ENCODE measurements at regions not wholly inside any gene's neighbourhood (a gene's known extent, or its start where the extent isn't known, plus 50 kb on each side); places are given as distances from the start of the nearest gene placed in this dataset.
"Not testable (repeated sequence)": the region's sequence is repeated elsewhere in the genome, so short reads cannot be mapped to it uniquely, and the experiment has no call there.

DNA sequence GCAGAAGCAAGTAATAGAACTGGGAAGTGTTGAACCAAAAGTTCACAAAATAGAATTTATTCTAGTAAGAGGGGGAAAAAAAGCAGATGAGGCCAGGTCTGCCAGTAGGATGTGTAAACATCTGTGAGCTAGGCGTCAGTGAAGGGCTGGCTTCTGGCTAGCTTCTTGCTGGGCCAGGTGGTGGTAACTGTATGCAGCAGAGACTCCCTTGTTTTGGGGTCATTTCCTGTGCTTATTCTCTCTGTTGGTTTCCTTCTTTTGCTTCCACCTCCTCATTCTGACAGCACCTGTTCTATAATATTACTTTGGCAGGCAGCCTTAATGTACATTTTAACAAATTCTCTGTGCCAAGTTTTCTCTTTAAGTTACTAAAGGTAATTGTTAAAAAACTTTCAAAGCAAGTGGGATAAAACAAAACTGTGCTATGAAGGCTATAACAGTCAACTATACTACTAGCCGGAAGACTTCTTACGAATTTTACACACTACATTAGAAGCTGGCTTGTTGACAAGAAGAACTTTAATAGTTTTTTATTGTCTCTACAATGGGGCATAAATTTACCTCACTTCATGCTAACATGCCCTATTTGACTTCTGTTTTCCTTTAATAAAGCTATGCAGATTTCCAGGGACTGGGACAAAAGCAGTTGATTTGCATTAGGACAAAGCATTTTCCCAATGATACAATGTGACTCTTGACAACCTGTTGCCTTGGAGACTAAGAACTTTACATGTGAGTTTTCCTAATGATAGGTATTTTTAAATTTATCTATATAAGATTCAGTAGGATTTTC, 318.8 kb upstream of the NAALADL2 start:
- no peak for DNase-seq (ENCODE audit: low read depth in 2 of 2)

DNA sequence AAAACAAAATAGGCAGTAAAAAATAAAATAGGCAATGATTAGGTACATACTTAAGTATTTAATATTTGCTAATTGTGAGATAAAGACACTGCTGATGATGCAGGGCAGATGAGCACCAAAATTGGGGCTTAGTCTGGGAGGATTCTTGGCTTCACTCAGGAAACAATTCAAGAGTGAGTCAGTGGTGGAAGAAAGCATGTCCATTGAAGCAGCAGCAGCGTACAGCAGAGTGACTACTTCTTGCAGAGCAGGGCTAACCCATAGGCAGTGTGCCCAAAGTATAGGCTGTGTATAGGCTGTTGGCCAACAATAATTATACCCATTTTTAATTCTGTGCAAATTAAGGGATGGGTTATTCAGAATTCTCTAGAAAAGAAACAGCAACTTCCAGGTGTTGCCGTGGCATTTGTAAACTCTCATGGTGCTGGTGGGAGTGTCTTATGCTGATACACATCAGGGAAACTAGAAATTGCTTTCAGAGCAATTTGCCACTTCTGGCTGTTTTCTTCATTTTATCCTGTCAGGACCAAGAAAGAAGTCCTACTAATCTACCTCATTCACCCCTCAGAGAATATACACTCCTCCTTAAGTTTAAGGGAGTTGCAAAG, 317.3 kb upstream of the NAALADL2 start:
- peak in 1 of 2 experiments; percentile 3 for DNase-seq (ENCODE audit: low read depth in 2 of 2)

DNA sequence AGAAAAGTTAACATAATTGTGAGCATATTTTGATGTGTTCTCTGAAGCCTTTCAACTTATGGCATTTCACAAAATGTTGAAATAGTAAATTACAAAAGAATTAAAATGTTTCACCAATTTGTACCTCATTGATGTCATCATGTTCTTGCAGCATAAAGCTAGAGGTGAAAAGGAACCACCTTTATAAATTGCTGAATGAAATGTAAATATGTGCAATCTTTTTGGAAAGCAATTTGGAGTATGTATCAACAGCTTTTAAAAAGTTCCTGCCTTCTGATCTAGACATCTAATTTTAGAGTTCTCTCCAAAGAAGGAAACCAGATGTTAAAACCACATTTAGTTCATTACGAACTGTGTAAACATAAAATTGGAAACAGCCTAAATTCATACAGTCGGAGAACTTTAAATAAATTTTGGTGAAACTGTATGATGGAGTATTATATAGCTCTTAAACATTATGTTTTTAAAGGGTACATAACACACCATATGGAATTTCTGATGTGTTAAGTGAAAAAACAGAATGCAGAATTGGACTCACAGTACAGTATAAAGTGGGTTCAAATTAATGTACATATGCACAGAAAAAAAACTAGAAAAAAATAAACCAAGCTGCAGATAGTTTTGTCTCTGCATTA, 311.2 kb upstream of the NAALADL2 start:
- DNase-seq (ENCODE audit: low read depth in 2 of 2) = peak in 1 of 2 experiments; percentile 12

DNA sequence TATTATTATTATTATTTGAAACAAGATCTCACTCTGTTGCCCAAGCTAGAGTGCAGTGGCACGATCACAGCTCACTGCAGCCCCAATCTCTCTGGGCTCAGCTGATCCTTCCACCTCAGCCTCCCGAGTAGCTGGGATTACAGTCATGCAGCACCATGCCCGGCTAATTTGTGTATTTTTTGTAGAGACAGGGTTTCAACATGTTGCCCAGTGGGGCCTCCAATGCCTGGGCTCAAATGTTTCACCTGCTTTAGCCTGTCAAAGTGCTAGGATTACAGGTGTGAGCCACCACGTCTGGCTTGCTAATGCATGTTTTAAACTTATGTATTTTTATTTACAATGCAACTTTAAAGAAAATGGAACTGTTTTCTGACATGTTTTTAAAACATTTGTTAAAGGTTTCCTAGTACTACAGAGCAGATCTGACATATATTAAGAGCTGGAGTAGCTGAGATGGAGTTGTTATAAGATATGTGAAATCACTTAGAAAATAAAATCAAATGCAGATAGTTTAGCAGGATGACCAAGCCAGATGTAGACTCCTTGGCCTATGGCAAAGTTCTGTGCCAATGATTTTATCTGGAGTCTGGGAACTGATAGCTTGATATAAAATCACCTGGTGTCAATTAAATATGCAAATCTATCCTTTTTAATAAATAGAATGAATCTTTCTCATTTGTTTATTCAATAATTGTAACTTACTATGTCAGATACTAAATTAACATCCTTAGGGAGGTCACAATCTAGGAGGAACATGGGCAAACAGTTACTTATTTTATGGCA, 310.1 kb upstream of the NAALADL2 start:
- no peak for DNase-seq (ENCODE audit: low read depth in 2 of 2)

DNA sequence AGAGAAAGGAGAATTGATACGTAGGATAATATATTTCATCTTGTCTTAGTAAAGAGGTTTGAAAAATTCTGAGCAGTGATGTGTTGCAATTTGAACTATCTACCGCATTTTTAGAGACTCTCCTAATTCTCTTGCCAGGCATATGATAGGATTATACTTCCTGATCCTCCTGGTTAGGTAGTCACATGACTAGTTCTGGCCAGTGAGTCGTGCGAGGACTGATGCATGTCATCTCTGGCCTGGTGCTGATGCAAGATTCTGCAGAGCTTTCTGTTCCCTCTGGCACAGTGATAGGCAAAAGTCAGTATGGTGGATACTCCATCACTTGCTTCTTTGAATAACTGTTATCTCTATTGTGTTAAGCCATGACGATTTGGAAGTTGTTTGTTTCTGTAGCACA, 277.6 kb upstream of the NAALADL2 start:
- no peak for DNase-seq (ENCODE audit: low read depth in 2 of 2)

DNA sequence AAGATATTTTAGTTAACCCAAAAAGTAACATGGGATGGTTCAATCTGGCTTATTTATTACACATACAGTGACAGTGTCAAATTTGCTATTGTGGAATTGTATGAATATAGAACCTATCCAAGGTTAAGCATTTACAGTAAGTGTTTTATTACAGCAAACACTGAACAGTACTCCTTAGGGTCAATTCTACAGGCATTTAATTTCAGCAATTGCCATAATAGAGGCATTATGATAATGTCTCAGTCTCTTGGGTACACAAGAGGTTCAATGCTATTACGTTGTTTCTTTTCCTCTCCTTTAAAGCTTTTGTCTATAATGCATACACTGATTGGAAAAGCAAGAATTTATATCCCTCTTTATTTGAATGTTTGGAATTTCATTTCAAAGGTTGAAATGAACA, 275.7 kb upstream of the NAALADL2 start:
- no peak for DNase-seq (ENCODE audit: low read depth in 2 of 2)

DNA sequence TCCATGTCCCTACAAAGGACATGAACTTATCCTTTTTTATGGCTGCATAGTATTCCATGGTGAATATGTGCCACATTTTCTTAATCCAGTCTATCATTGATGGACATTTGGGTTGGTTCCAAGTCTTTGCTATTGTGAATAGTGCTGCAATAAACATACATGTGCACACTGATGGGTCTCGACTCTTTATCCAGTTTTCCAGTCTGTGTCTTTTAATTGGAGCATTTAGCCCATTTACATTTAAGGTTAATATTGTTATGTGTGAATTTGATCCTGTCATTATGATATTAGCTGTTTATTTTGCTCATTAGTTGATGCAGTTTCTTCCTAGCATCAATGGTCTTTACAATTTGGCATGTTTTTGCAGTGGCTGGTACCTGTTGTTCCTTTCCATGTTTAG, 272.0 kb upstream of the NAALADL2 start:
- not testable (repeated sequence) for DNase-seq (ENCODE audit: low read depth in 2 of 2)

DNA sequence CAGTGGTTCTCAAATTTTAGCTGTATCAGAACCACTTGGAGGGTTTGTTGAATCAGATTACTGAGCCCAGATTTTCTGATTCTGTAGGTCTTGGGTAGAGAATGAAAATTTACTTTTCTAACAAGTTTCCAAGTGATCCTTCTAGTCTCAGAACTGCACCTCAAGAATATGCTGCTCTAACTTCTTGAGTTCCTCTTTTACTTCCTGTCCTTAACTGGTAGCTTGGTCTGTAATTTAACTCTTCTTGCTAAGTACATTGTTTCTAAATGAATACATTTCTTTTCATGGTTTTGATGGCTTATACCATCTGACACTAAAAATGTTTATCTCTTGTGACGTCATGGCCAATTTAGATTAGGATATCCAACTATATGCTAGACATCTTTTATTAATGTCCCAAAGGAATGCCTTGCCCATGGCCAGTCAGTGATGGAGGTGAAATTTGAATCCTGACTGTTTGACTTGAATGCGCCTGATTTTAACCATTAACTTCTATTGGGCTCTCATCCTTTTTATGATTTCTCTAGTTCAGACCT, 262.6 kb upstream of the NAALADL2 start:
- DNase-seq (ENCODE audit: low read depth in 2 of 2) = no peak

DNA sequence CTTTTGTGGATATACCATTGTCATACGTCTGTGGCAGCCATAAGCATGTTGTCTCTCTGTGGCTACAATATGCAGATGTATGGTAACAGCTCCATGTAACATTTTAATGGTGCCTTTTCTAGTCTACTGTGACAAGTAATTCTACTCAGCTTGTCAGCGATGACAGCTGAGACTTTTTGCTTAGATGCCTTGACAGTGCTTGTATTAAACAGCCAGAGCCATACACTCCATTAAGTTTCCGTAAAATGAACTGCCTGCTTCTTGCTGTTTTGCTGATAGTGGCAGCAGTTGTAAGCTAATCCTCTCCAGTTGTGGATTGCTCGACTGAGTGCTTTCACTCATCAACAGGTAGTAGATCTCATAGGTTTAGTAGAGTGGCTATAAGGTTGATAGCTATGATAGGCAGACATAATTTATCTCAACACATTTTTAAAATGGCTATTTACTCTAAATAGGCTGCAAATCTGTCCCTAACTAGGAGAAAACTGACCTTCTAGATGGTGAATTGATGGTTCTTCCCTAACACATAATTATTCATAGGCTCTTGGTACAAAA, 260.2 kb upstream of the NAALADL2 start:
- no peak for DNase-seq (ENCODE audit: low read depth in 2 of 2)

DNA sequence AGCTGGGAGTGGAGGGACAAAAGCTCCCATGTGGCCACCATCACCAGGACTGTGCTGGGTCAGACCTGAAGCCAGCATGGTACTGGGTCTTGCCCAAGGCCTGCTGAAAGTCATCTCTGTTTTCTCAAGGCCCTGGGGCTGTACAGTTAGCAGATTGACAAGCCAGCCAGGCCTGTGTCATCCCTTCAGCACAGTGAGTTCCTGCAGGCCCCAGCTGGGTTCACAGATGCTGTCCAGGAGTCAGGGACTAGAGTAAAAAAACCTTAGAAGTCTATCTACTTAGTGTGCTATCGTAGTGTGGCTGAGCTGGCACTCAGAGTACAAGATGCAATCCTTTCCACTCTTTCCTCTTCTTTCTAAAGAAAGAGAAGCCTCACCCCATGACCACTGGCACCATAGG, 246.0 kb upstream of the NAALADL2 start:
- no peak for DNase-seq (ENCODE audit: low read depth in 2 of 2)

DNA sequence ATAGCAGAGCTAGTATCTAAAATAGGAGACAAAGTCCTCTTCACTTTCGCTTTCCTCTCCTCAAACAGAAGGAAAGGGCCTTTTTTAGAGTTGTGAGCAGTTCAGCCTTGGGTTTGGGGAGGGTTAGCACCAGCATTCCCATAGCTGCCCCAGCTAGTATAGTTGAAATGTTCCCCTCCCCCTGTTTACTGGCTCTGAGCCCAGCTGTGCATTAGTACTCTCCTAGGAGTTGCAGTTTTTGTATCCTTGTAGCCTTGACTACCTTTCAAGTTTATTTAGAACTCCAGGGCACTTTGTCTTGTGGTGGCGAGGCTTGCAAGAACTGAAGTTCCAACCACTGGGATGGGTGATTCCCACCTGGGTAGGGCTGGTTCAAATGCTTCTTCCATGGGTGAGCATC, 245.1 kb upstream of the NAALADL2 start:
- DNase-seq (ENCODE audit: low read depth in 2 of 2) = no peak

DNA sequence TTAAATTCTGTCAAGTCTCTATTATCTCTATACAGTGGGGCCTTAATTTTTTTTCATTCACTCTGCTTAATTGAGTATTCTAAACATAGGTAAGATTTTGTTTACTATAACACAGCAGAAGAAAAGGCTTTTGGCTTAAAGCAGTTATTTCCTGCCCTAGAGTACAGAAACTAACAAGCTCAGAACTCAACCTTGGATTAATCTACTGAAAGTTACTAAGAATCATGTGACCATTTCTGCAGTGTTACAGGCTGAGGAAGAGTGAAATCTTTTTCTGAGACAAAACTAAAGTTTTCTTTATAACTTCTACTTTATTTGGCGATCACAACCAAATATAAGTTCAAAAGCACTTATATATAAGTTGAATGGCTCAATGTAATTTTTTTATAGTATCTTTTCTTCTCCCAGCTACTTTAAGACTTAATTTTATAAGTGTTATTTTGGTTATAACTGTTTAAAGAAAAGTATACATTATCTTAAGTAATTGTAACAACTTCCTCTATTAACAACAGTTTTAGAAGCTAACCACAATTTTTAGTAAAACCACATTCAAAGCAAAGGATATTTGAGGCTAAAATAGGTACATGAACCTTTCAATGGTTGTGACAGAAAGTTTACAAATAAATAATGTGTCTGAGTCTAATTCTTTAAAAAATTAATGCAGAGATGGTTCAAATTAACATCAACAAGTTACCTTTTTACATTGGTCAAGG, 240.6 kb upstream of the NAALADL2 start:
- no peak for DNase-seq (ENCODE audit: low read depth in 2 of 2)

DNA sequence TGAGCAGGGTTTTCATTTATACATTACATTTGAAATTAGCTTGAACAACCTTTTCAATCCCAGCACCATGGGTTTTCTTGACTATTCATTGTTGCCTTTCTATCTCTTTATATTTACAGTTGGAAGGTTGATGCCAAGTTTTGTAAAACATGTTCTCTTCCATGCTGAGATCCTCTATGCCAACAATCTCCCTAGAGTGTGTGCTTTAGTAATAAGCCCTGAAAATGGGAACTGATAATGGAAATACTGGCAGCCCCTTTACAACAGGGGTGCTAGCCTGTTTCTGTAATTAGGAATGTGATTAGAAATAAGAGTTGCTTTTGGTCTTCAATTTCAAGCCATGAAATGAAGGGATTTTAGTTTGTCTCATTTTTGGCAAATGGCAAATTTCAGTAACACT, 239.9 kb upstream of the NAALADL2 start:
- DNase-seq (ENCODE audit: low read depth in 2 of 2) = no peak

DNA sequence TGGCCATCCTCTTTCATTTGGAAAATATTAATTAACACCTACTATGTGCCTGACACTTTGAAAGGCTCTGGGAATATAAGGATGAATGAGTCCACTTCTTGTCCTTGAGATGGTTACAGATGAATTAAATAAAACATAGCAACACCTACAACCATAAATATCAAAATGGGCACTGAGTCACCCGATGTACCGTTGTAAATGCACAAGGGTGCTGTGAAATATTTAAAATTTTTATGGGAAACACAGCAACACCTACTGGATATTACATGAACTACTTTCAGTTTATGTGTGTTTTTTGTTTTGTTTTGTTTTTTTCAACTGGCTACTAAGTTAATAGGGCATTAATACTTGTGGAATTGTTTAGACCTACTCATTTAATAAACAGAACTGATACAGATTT, 239.0 kb upstream of the NAALADL2 start:
- DNase-seq (ENCODE audit: low read depth in 2 of 2) = no peak

DNA sequence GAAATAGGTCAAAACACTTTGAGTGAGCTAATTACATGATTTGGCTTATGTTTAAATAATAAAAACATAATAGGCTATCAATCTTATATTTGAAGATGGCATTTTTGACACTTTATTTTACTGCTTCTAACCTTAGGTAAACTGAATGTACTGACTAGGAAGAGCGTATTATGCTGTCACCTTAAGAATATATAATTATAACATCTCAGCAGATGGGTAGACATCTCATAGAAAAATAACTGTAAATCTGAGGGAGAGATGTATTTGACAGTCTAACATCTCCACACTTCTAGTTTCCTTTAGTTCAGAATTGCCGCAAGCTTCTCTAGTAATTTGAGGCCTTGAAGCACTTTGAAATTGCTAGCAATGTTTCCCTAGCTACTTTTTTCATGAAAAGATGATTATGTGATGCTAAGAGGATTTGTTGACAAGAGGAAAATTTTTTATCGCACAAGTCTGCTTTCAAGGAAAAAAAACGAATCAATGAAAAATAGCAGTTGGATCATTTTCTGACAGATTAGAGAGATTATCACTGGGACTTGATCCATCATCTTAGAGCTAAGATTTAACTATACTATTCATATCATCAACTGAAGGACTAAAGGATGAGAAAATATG, 238.2 kb upstream of the NAALADL2 start:
- no peak for DNase-seq (ENCODE audit: low read depth in 2 of 2)

DNA sequence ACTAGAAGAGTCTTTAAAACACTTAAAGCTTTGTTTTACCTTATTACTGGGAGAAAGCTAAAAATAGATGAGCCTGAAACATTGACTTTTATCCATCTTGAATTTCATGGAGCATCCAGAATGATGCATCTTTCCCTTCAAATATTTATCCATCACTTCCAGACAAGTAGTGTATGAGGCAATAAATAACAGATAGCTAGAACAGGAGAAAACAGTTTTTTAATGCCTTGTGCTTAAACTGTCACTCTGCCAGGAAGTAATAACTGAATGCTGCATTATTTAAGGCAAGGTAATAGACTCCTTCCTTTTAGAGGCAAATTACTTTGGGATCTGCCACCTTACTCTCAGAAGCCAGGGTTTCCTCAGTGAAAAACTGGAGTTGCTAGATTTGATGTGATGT, 225.8 kb upstream of the NAALADL2 start:
- DNase-seq (ENCODE audit: low read depth in 2 of 2) = no peak

DNA sequence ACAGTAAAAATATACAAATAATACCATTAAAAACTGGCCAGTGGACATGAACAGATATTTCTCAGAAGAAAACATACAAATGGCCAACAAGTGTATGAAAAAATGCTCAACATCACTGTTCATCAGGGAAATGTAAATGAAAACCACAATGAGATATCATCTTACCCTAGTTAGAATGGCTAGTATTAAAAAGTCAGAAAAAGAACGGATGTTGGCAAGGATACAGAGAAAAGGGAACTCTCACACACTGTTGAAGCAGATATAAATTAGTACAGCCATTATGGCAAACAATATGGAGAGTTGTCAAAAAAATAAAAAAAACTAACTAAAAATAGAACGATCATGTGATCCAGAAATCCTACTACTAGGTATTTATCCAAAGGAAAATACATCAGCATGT, 222.7 kb upstream of the NAALADL2 start:
- no peak for DNase-seq (ENCODE audit: low read depth in 2 of 2)

DNA sequence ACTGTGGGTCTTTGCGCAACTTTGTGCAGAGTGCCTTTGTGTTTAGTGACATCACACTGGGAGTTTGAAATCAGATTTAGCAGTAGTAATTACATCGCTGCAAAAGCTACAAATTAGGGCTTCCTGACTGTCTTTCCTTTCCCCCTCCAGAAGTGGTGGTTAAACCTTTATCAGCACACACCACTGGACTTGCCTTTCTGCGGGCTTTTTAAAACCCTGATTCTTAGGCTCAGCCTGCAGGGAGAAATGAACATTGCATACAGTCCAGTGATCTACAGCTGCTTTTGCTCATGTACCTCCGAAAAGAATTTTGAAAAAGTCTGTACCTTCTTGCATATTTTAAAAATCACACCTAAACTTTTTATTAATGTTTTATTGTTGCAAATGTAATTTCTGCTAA, 219.7 kb upstream of the NAALADL2 start:
- DNase-seq (ENCODE audit: low read depth in 2 of 2) = no peak

DNA sequence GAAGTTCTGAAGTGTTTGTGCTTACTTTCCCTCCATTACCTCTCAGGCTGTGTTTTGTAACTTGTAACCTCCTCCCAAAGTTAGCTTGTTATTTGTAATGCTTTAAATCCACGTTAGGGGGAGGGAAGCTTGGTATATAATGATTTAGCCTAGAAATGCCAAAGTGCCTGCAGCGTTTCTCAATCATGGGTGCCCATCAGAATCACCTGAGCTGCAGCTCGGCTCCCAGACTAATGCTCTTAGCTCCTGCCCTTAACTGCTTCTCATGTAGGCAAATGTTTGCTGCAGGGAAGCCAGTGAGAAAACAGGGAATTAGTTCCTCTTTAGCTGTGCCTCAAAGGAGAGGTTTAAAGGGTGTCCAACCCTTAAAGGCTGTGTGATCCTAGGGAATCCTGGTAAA, 219.2 kb upstream of the NAALADL2 start:
- DNase-seq (ENCODE audit: low read depth in 2 of 2) = no peak

DNA sequence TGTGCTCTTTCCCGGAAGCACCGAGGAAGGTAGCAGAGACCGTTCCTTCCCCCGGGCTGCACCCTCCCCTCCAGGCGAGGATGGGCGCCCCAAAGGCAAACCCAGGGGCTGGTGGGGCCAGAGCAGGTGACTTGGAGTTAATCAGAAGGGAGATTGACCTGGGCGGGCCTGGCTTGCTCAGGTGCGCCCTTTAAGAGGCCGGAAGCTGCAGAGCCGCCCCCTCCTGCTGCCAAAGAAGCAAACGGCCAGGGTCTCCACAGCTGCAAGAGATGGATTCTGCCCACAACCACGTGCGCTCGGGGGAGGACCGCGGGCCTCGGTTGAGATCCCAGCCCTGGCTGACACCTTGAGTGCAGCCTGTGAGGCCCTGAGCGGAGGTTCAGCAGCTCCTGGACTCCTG, 218.2 kb upstream of the NAALADL2 start:
- no peak for DNase-seq (ENCODE audit: low read depth in 2 of 2)

DNA sequence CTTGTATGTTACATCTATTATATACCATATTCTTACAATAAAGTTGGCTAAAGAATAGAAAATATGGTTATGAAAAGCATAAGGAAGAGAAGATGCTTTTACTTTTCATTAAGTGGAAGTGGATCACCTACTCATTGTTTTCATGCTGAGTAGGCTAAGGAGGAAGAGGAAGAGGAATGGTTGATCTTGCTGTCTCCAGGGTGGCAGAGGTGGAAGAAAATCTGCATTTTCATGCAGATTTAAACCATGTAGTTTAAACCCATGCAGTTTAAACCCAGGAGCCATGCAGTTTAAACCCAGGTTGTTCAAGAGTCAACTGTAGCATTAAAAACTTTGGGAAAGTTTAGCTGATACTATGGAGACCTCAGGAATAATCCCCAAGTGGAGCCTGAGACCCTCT, 214.8 kb upstream of the NAALADL2 start:
- DNase-seq (ENCODE audit: low read depth in 2 of 2) = no peak
